Colonic mucosa (tissue), 4 donors: ENCODE measurements at regions not wholly inside any gene's neighbourhood (a gene's known extent, or its start where the extent isn't known, plus 50 kb on each side); places are given as distances from the start of the nearest gene placed in this dataset.

Experiments used
- DNase-seq: peaks from one replicate; pipeline ENCODE4 v3.0.0-alpha.2; 2020
- H3K27ac ChIP-seq: fragments of 200-600 bp; one replicate; pipeline ENCODE4 v1.8.0; 2021
- H3K27me3 ChIP-seq: fragments of 200-600 bp; one replicate; pipeline ENCODE4 v1.8.0; 2021
- H3K36me3 ChIP-seq: fragments of 200-600 bp; one replicate; pipeline ENCODE4 v1.8.0; 2021
- H3K4me1 ChIP-seq: fragments of 200-600 bp; one replicate; pipeline ENCODE4 v1.8.0; 2021; ENCODE audit warnings: mild to moderate bottlenecking
- H3K4me3 ChIP-seq: fragments of 200-600 bp; one replicate; pipeline ENCODE4 v1.8.0; 2021
- H3K9ac ChIP-seq, 2 donors: one replicate each; pipeline ENCODE4 v1.7.0; 2013; ENCODE audit warnings: control low read depth in 2 of 2, low read depth in 2 of 2, low read length in 2 of 2
- H3K9me3 ChIP-seq: fragments of 200-600 bp; one replicate; pipeline ENCODE4 v1.8.0; 2021
- intact Hi-C: fragments of 100-400 bp; cut with DNase I; formaldehyde crosslinking; loops from one replicate; pipeline ENCODE4 v1.14.1; 2022
- TF ChIP-seq, protein P1 (sequence below): fragments of 200-600 bp; IDR thresholded peaks from one replicate; pipeline ENCODE4 v1.8.0; 2022; ENCODE audit warnings: antibody characterized with exemption, mild to moderate bottlenecking
- donor health status: healthy.
- donor health status: DM: no; HTN: no; CAD: no.
- donor health status: DM: no; HTN: no; CAD: no.

- no peaks in the 10 kb centered on the region for H3K4me1 ChIP-seq
- intact Hi-C loops: no loop called here
Measured at GRCh38 chr2:105962221-105962620, 217.5 kb downstream of the NCK2 start.

DNA sequence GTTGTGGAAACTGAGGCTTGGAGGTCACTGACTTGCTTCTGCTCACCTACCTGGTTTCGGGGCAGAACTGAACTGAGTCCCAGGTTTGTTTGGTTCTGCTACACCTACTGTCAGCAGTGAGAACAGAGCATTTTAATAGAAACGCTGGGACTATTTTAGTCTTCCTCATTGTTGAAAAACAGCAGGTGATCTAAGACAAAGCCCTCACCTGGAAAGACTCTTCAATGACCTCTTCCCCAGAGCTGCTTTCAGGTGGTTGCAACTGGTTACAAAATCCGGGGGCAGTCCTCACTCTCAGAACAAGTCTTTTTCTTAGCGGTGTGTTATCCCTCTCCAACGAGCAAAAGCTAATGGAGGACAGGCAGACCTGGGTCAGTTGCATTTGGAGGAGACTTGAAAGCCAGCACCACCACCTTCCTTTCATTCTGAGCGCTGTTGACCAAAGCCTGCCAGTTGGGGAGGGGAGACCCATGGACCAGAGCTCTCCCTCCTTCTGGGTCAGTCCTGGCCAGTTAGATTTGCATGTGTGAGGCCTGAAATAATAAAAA is 217.0 kb downstream of the NCK2 start:
- intact Hi-C loops: no loop called here
- no peaks in the 10 kb centered on the region for H3K4me1 ChIP-seq

More at GRCh38 chr2:105962221-105962620, 217.5 kb downstream of the NCK2 start:
- DNase-seq: no peak
- Histone ChIP-seq H3K9ac (no peak overlapping the region), H3K27ac (no peak overlapping the region), H3K36me3 (no peaks in the 10 kb centered on the region), H3K27me3 (no peaks in the 10 kb centered on the region), H3K9me3 (no peaks in the 10 kb centered on the region), H3K4me3 (no peak overlapping the region)
- TF ChIP-seq, protein P1, sequence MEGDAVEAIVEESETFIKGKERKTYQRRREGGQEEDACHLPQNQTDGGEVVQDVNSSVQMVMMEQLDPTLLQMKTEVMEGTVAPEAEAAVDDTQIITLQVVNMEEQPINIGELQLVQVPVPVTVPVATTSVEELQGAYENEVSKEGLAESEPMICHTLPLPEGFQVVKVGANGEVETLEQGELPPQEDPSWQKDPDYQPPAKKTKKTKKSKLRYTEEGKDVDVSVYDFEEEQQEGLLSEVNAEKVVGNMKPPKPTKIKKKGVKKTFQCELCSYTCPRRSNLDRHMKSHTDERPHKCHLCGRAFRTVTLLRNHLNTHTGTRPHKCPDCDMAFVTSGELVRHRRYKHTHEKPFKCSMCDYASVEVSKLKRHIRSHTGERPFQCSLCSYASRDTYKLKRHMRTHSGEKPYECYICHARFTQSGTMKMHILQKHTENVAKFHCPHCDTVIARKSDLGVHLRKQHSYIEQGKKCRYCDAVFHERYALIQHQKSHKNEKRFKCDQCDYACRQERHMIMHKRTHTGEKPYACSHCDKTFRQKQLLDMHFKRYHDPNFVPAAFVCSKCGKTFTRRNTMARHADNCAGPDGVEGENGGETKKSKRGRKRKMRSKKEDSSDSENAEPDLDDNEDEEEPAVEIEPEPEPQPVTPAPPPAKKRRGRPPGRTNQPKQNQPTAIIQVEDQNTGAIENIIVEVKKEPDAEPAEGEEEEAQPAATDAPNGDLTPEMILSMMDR: no peak

GRCh38 chr2:105959357-105959756 is 214.6 kb downstream of the NCK2 start:
- Histone ChIP-seq H3K4me1 (no peaks in the 10 kb centered on the region), H3K27me3 (no peaks in the 10 kb centered on the region), H3K9me3 (no peaks in the 10 kb centered on the region), H3K36me3 (no peaks in the 10 kb centered on the region), H3K4me3 (no peak overlapping the region), H3K27ac (no peak overlapping the region), H3K9ac (no peak overlapping the region)
- no peak for DNase-seq
- TF ChIP-seq, protein P1: no peak
- intact Hi-C loops: no loop called here

More for the DNA sequence above, 217.0 kb downstream of the NCK2 start:
- no peak overlapping the region for H3K27ac ChIP-seq
- no peaks in the 10 kb centered on the region for H3K36me3 ChIP-seq
- H3K9ac ChIP-seq: no peak overlapping the region
- no peaks in the 10 kb centered on the region for H3K9me3 ChIP-seq
- no peak for DNase-seq
- no peaks in the 10 kb centered on the region for H3K27me3 ChIP-seq
- no peak overlapping the region for H3K4me3 ChIP-seq
- TF ChIP-seq, protein P1: no peak

GRCh38 chr2:105954891-105955290 is 210.2 kb downstream of the NCK2 start:
- H3K36me3 ChIP-seq: no peaks in the 10 kb centered on the region
- TF ChIP-seq, protein P1: no peak
- no peaks in the 10 kb centered on the region for H3K9me3 ChIP-seq
- no peaks in the 10 kb centered on the region for H3K27me3 ChIP-seq
- intact Hi-C loops: no loop called here
- H3K27ac ChIP-seq: no peak overlapping the region
- H3K4me1 ChIP-seq: no peaks in the 10 kb centered on the region
- DNase-seq: no peak
- no peak overlapping the region for H3K9ac ChIP-seq
- H3K4me3 ChIP-seq: no peak overlapping the region

GRCh38 chr2:105953942-105954341 is 209.2 kb downstream of the NCK2 start:
- Histone ChIP-seq H3K4me3 (no peak overlapping the region), H3K9ac (no peak overlapping the region), H3K9me3 (no peaks in the 10 kb centered on the region), H3K27me3 (no peaks in the 10 kb centered on the region), H3K36me3 (no peaks in the 10 kb centered on the region), H3K27ac (no peak overlapping the region), H3K4me1 (no peaks in the 10 kb centered on the region)
- DNase-seq: no peak
- TF ChIP-seq, protein P1: no peak
- intact Hi-C loops: no loop called here
